GM12878 (cell line): ENCODE measurements at regions not wholly inside any gene's neighbourhood (a gene's known extent, or its start where the extent isn't known, plus 50 kb on each side); places are given as distances from the start of the nearest gene placed in this dataset.

ENCODE experiments used
- BCL3 ChIP-seq: IDR thresholded peaks from 2 replicates; pipeline ENCODE4 v1.6.1; 2011; ENCODE audit warnings: borderline replicate concordance, low read depth, mild to moderate bottlenecking, moderate library complexity, low read length; ENCODE audit not compliant: insufficient read depth, poor library complexity, severe bottlenecking
- CEBPB ChIP-seq, 2 experiments: fragments of 150-350 bp in 1 of 2; IDR thresholded peaks; 2 replicates each; pipeline ENCODE4 v1.6.1; 2012 to 2014; ENCODE audit warnings: low read depth in 2 of 2, low read length in 2 of 2, borderline replicate concordance in 1 of 2, inconsistent platforms in 1 of 2
- EZH2 ChIP-seq: IDR thresholded peaks from 2 replicates; pipeline ENCODE4 v1.6.1; 2012; ENCODE audit warnings: low read depth, mild to moderate bottlenecking, control low read depth, inconsistent platforms, low read length, borderline replicate concordance; ENCODE audit not compliant: control insufficient read depth
- SMC3 ChIP-seq: IDR thresholded peaks from 2 replicates; pipeline ENCODE4 v1.6.1; 2011; ENCODE audit warnings: low read length, improper control_type of control experiment, borderline replicate concordance
- TF ChIP-seq, protein P1 (sequence below), 3 experiments: IDR thresholded peaks in 2 of 3; conservative IDR thresholded peaks in 1 of 3; 2 replicates each; pipeline ENCODE4 v1.5.1; 2011; ENCODE audit warnings: low read depth in 3 of 3, low read length in 3 of 3, mild to moderate bottlenecking in 3 of 3, control low read depth in 2 of 3, moderate library complexity in 2 of 3, inconsistent platforms in 1 of 3, mixed read lengths in 1 of 3; ENCODE audit not compliant: control insufficient read depth in 2 of 3, insufficient read depth in 1 of 3; ENCODE audit errors: extremely low read depth in 1 of 3
- TF ChIP-seq, protein P2 (sequence below): IDR thresholded peaks from 2 replicates; pipeline ENCODE4 v1.6.1; 2011; ENCODE audit warnings: low read depth, low read length, improper control_type of control experiment, borderline replicate concordance

- TF ChIP-seq SMC3 (no peak), BCL3 (no peak), EZH2 (no peak), CEBPB (IDR thresholded peaks at IDR 0.05; ENCODE audit: borderline replicate concordance in 1 of 2, low read depth in 2 of 2, low read length in 2 of 2) (no peak)
- TF ChIP-seq, protein P1, sequence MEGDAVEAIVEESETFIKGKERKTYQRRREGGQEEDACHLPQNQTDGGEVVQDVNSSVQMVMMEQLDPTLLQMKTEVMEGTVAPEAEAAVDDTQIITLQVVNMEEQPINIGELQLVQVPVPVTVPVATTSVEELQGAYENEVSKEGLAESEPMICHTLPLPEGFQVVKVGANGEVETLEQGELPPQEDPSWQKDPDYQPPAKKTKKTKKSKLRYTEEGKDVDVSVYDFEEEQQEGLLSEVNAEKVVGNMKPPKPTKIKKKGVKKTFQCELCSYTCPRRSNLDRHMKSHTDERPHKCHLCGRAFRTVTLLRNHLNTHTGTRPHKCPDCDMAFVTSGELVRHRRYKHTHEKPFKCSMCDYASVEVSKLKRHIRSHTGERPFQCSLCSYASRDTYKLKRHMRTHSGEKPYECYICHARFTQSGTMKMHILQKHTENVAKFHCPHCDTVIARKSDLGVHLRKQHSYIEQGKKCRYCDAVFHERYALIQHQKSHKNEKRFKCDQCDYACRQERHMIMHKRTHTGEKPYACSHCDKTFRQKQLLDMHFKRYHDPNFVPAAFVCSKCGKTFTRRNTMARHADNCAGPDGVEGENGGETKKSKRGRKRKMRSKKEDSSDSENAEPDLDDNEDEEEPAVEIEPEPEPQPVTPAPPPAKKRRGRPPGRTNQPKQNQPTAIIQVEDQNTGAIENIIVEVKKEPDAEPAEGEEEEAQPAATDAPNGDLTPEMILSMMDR (IDR thresholded peaks at IDR 0.05 in 2 of 3, conservative IDR thresholded peaks at IDR 0.05 in 1 of 3; ENCODE audit: control insufficient read depth in 2 of 3, extremely low read depth in 1 of 3, insufficient read depth in 1 of 3, low read depth in 3 of 3, low read length in 3 of 3), result no peak
- TF ChIP-seq, protein P2, sequence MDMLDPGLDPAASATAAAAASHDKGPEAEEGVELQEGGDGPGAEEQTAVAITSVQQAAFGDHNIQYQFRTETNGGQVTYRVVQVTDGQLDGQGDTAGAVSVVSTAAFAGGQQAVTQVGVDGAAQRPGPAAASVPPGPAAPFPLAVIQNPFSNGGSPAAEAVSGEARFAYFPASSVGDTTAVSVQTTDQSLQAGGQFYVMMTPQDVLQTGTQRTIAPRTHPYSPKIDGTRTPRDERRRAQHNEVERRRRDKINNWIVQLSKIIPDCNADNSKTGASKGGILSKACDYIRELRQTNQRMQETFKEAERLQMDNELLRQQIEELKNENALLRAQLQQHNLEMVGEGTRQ, result no peak
Measured at GRCh38 chr5:2206293-2207108, 323.8 kb upstream of the IRX4 start.
